Psoas muscle (tissue), 7 donors: ENCODE measurements at regions not wholly inside any gene's neighbourhood (a gene's known extent, or its start where the extent isn't known, plus 50 kb on each side); places are given as distances from the start of the nearest gene placed in this dataset.

Source experiments
- ATAC-seq, 4 donors: fragments of 200-7000 bp; cut with Tn5 transposase; one replicate each; pipeline ENCODE4 v1.9.1; 2020; ENCODE audit warnings: moderate library complexity in 3 of 4, mild to moderate bottlenecking in 2 of 4
- DNase-seq, 2 donors: peaks; one replicate each; pipeline ENCODE4 v3.0.0-alpha.2; 2020
- H3K27ac ChIP-seq: fragments of 200-600 bp; one replicate; pipeline ENCODE4 v1.8.0; 2022
- H3K27me3 ChIP-seq, 3 donors: fragments of 200-600 bp in 1 of 3; one replicate each; pipeline versions ENCODE4 v1.6.1 to v1.8.0; 2013 to 2022; ENCODE audit warnings: low read length in 2 of 3, mild to moderate bottlenecking in 2 of 3, moderate library complexity in 1 of 3; ENCODE audit not compliant: insufficient read depth in 3 of 3
- H3K36me3 ChIP-seq, 2 donors: fragments of 200-600 bp in 1 of 2; one replicate each; pipeline versions ENCODE4 v1.6.1 to v1.8.0; 2013 to 2022; ENCODE audit warnings: low read depth in 1 of 2, mild to moderate bottlenecking in 1 of 2, moderate library complexity in 1 of 2; ENCODE audit not compliant: insufficient read depth in 1 of 2
- H3K4me1 ChIP-seq: fragments of 200-600 bp; one replicate; pipeline ENCODE4 v1.8.0; 2022
- H3K4me3 ChIP-seq: fragments of 200-600 bp; one replicate; pipeline ENCODE4 v1.8.0; 2022; ENCODE audit warnings: mild to moderate bottlenecking
- H3K9me3 ChIP-seq: fragments of 200-600 bp; one replicate; pipeline ENCODE4 v1.8.0; 2022
- CTCF ChIP-seq: fragments of 200-600 bp; IDR thresholded peaks from one replicate; pipeline ENCODE4 v1.8.0; 2022; ENCODE audit warnings: antibody characterized with exemption
- WGBS, 3 donors: extraction: QIAGEN DNeasy Blood & Tissue Kit; methylation state at CpG; one replicate each; pipeline versions ENCODE4 v1.1.6 to v1.1.7; 2013; 5-methylcytosine and 5-hydroxymethylcytosine counted together
- intact Hi-C, 2 donors: fragments of 100-400 bp; cut with DNase I; formaldehyde crosslinking; loops; one replicate each; pipeline versions ENCODE4 v1.11.0 to v1.14.2; 2022
- donor health status: healthy with polysubstance abuse.
- donor health status: DM: no; HTN: no; CAD: no; lungs with moderate emphysema.
- donor health status: Bipolar disorder and iron deficiency.
- donor health status: healthy.
- donor health status: DM: yes; HTN: yes; CAD: no.
- donor health status: DM: no; HTN: no; CAD: no.
- donor health status: DM: yes; HTN: yes; CAD: no.

GRCh38 chr15:37218351-37218916, 118.1 kb upstream of the MEIS2 start:
- intact Hi-C loops, result no loop called here
- 64 to 69% (median 67%) methylated on average over 4 of the region's 4 CpGs for WGBS, 3 donors

GRCh38 chr15:37219211-37219701, 118.9 kb upstream of the MEIS2 start:
- ATAC-seq (no peak), DNase-seq (no peak)
- peaks cover 0 to 2% (median 0%) of the 10 kb centered on the region in 3 donors for H3K27me3 ChIP-seq
- intact Hi-C loops, result no loop called here
- no peak overlapping the region for H3K27ac ChIP-seq
- no peak overlapping the region for H3K4me3 ChIP-seq
- WGBS, 3 donors, result 86 to 98% (median 90%) methylated on average over 2 of the region's 2 CpGs
- peaks cover 4% of the 10 kb centered on the region for H3K9me3 ChIP-seq
- H3K36me3 ChIP-seq, result no peaks in the 10 kb centered on the region
- no peaks in the 10 kb centered on the region for H3K4me1 ChIP-seq
- TF ChIP-seq CTCF, result no peak

More at GRCh38 chr15:37218351-37218916, 118.1 kb upstream of the MEIS2 start:
- DNase-seq (no peak), ATAC-seq (no peak)
- Histone ChIP-seq H3K4me1 (no peaks in the 10 kb centered on the region), H3K27ac (no peak overlapping the region), H3K4me3 (no peak overlapping the region), H3K9me3 (peaks cover 6% of the 10 kb centered on the region), H3K27me3 (peaks cover 0 to 2% (median 0%) of the 10 kb centered on the region in 3 donors), H3K36me3 (no peaks in the 10 kb centered on the region)
- TF ChIP-seq CTCF, result no peak

GRCh38 chr15:37220949-37221670, 120.8 kb upstream of the MEIS2 start:
- Histone ChIP-seq H3K9me3 (no peaks in the 10 kb centered on the region), H3K27ac (no peak overlapping the region), H3K4me1 (no peaks in the 10 kb centered on the region), H3K27me3 (peaks cover 0 to 2% (median 0%) of the 10 kb centered on the region in 3 donors), H3K36me3 (no peaks in the 10 kb centered on the region), H3K4me3 (no peak overlapping the region)
- TF ChIP-seq CTCF, result no peak
- ATAC-seq (no peak), DNase-seq (no peak)
- intact Hi-C loops, result no loop called here
- WGBS, 3 donors, result 89 to 90% (median 90%) methylated on average over 9 of the region's 9 CpGs

GRCh38 chr15:37221671-37222145, 121.4 kb upstream of the MEIS2 start:
- ATAC-seq (no peak), DNase-seq (no peak)
- peaks cover 0 to 2% (median 0%) of the 10 kb centered on the region in 3 donors for H3K27me3 ChIP-seq
- no peak overlapping the region for H3K27ac ChIP-seq
- no peaks in the 10 kb centered on the region for H3K4me1 ChIP-seq
- H3K9me3 ChIP-seq, result no peaks in the 10 kb centered on the region
- TF ChIP-seq CTCF, result no peak
- 87 to 89% (median 87%) methylated on average over 7 of the region's 7 CpGs for WGBS, 3 donors
- intact Hi-C loops, result no loop called here
- no peaks in the 10 kb centered on the region for H3K36me3 ChIP-seq
- H3K4me3 ChIP-seq, result no peak overlapping the region
